ENCODE measurements at regions not wholly inside any gene's neighbourhood (a gene's known extent, or its start where the extent isn't known, plus 50 kb on each side); places are given as distances from the start of the nearest gene placed in this dataset.
"Not testable (repeated sequence)": the region's sequence is repeated elsewhere in the genome, so short reads cannot be mapped to it uniquely, and the experiment has no call there.

- H3K4me1 Mint-ChIP-seq (ENCODE audit: low read depth in 2 of 2): no peaks in the 10 kb centered on the region
- no peak for ATAC-seq
- no peak overlapping the region for H3K4me3 Mint-ChIP-seq
- H3K9me3 Mint-ChIP-seq: peaks cover 3% of the 10 kb centered on the region
- no peaks in the 10 kb centered on the region for H3K36me3 Mint-ChIP-seq
- no peak overlapping the region for H3K27ac Mint-ChIP-seq
- no peak for DNase-seq (ENCODE audit: low spot score)
- H3K27me3 Mint-ChIP-seq: peaks cover 4 to 16% of the 10 kb centered on the region in 2 donors
Measured at GRCh38 chr10:121137533-121137932, 286.4 kb downstream of the WDR11 start.

- no peak overlapping the region for H3K27ac Mint-ChIP-seq
Measured at GRCh38 chr10:121138112-121138860, 287.1 kb downstream of the WDR11 start.

GRCh38 chr10:121138918-121139317 is 287.8 kb downstream of the WDR11 start:
- ATAC-seq: no peak
- Mint-ChIP-seq H3K4me1 (ENCODE audit: low read depth in 2 of 2) (no peaks in the 10 kb centered on the region), H3K27me3 (peaks cover 4 to 23% of the 10 kb centered on the region in 2 donors), H3K27ac (no peak overlapping the region), H3K4me3 (no peak overlapping the region), H3K9me3 (peaks cover 8% of the 10 kb centered on the region), H3K36me3 (no peaks in the 10 kb centered on the region)
- no peak for DNase-seq (ENCODE audit: low spot score)

More at GRCh38 chr10:121138112-121138860, 287.1 kb downstream of the WDR11 start:
- Mint-ChIP-seq H3K4me3 (no peak overlapping the region), H3K27me3 (peaks cover 4 to 23% of the 10 kb centered on the region in 2 donors), H3K36me3 (no peaks in the 10 kb centered on the region), H3K4me1 (ENCODE audit: low read depth in 2 of 2) (no peaks in the 10 kb centered on the region), H3K9me3 (peaks cover 8% of the 10 kb centered on the region)
- DNase-seq (ENCODE audit: low spot score) (no peak), ATAC-seq (no peak)

- ATAC-seq; H3K27ac Mint-ChIP-seq; DNase-seq (ENCODE audit: low spot score); H3K4me3 Mint-ChIP-seq; H3K4me1 Mint-ChIP-seq (ENCODE audit: low read depth in 2 of 2): not testable (repeated sequence)
- H3K36me3 Mint-ChIP-seq: peaks cover 13% of the 10 kb centered on the region
- peaks cover 2 to 17% of the 10 kb centered on the region in 2 donors for H3K27me3 Mint-ChIP-seq
- peaks cover 21% of the 10 kb centered on the region for H3K9me3 Mint-ChIP-seq
Measured at GRCh38 chr10:121145802-121146395, 294.7 kb downstream of the WDR11 start.

- Mint-ChIP-seq H3K27me3 (peaks cover 7 to 29% of the 10 kb centered on the region in 2 donors), H3K4me1 (ENCODE audit: low read depth in 2 of 2) (no peaks in the 10 kb centered on the region), H3K9me3 (peaks cover 19% of the 10 kb centered on the region), H3K36me3 (peaks cover 13% of the 10 kb centered on the region), H3K27ac (no peak overlapping the region), H3K4me3 (no peak overlapping the region)
- ATAC-seq: no peak
- DNase-seq (ENCODE audit: low spot score): no peak
Measured at GRCh38 chr10:121148921-121149320, 297.8 kb downstream of the WDR11 start.

GRCh38 chr10:121152033-121152432 is 300.9 kb downstream of the WDR11 start:
- DNase-seq (ENCODE audit: low spot score) (no peak), ATAC-seq (no peak)
- H3K4me3 Mint-ChIP-seq: no peak overlapping the region
- H3K36me3 Mint-ChIP-seq: no peaks in the 10 kb centered on the region
- peaks cover 5 to 21% of the 10 kb centered on the region in 2 donors for H3K27me3 Mint-ChIP-seq
- H3K27ac Mint-ChIP-seq: no peak overlapping the region
- peaks cover 6% of the 10 kb centered on the region for H3K9me3 Mint-ChIP-seq
- H3K4me1 Mint-ChIP-seq (ENCODE audit: low read depth in 2 of 2): no peaks in the 10 kb centered on the region

GRCh38 chr10:121152935-121153334 is 301.8 kb downstream of the WDR11 start:
- Mint-ChIP-seq H3K27me3 (peaks cover 5 to 19% of the 10 kb centered on the region in 2 donors), H3K9me3 (peaks cover 6% of the 10 kb centered on the region), H3K4me3 (no peak overlapping the region), H3K4me1 (ENCODE audit: low read depth in 2 of 2) (no peaks in the 10 kb centered on the region), H3K36me3 (no peaks in the 10 kb centered on the region), H3K27ac (no peak overlapping the region)
- ATAC-seq (no peak), DNase-seq (ENCODE audit: low spot score) (no peak)

GRCh38 chr10:121154310-121154709 is 303.1 kb downstream of the WDR11 start:
- Mint-ChIP-seq H3K4me1 (ENCODE audit: low read depth in 2 of 2) (no peaks in the 10 kb centered on the region), H3K27me3 (peaks cover 8 to 19% of the 10 kb centered on the region in 2 donors), H3K27ac (no peak overlapping the region), H3K36me3 (no peaks in the 10 kb centered on the region), H3K9me3 (peaks cover 6% of the 10 kb centered on the region), H3K4me3 (no peak overlapping the region)
- ATAC-seq: no peak
- DNase-seq (ENCODE audit: low spot score): no peak

GRCh38 chr10:121154846-121155245 is 303.7 kb downstream of the WDR11 start:
- Mint-ChIP-seq H3K36me3 (no peaks in the 10 kb centered on the region), H3K27me3 (peaks cover 8 to 19% of the 10 kb centered on the region in 2 donors), H3K9me3 (peaks cover 6% of the 10 kb centered on the region), H3K27ac (no peak overlapping the region), H3K4me3 (no peak overlapping the region), H3K4me1 (ENCODE audit: low read depth in 2 of 2) (no peaks in the 10 kb centered on the region)
- ATAC-seq (no peak), DNase-seq (ENCODE audit: low spot score) (no peak)

GRCh38 chr10:121155742-121156474 is 304.7 kb downstream of the WDR11 start:
- DNase-seq (ENCODE audit: low spot score) (no peak), ATAC-seq (no peak)
- Mint-ChIP-seq H3K27ac (no peak overlapping the region), H3K36me3 (no peaks in the 10 kb centered on the region), H3K9me3 (peaks cover 6% of the 10 kb centered on the region), H3K4me3 (no peak overlapping the region), H3K27me3 (peaks cover 8 to 19% of the 10 kb centered on the region in 2 donors), H3K4me1 (ENCODE audit: low read depth in 2 of 2) (no peaks in the 10 kb centered on the region)

GRCh38 chr10:121157998-121158397 is 306.8 kb downstream of the WDR11 start:
- ATAC-seq (no peak), DNase-seq (ENCODE audit: low spot score) (no peak)
- Mint-ChIP-seq H3K9me3 (peaks cover 2% of the 10 kb centered on the region), H3K4me3 (no peak overlapping the region), H3K27ac (no peak overlapping the region), H3K27me3 (peaks cover 3 to 9% of the 10 kb centered on the region in 2 donors), H3K36me3 (no peaks in the 10 kb centered on the region), H3K4me1 (ENCODE audit: low read depth in 2 of 2) (no peaks in the 10 kb centered on the region)

- Mint-ChIP-seq H3K27me3 (peaks cover 3 to 7% of the 10 kb centered on the region in 2 donors), H3K36me3 (no peaks in the 10 kb centered on the region), H3K4me1 (ENCODE audit: low read depth in 2 of 2) (no peaks in the 10 kb centered on the region), H3K4me3 (no peak overlapping the region), H3K27ac (no peak overlapping the region), H3K9me3 (peaks cover 4% of the 10 kb centered on the region)
- ATAC-seq: no peak
- no peak for DNase-seq (ENCODE audit: low spot score)
Measured at GRCh38 chr10:121158988-121159579, 307.9 kb downstream of the WDR11 start.

GRCh38 chr10:121159670-121160069 is 308.5 kb downstream of the WDR11 start:
- Mint-ChIP-seq H3K27me3 (peaks cover 3 to 7% of the 10 kb centered on the region in 2 donors), H3K4me3 (no peak overlapping the region), H3K36me3 (no peaks in the 10 kb centered on the region), H3K4me1 (ENCODE audit: low read depth in 2 of 2) (no peaks in the 10 kb centered on the region), H3K9me3 (peaks cover 4% of the 10 kb centered on the region), H3K27ac (no peak overlapping the region)
- peak in 1 of 2 donors; percentile 68 for ATAC-seq
- no peak for DNase-seq (ENCODE audit: low spot score)

Data from natural killer cell treated with Interleukin-12 subunit alpha and Interleukin-12 subunit beta and Interleukin-15 and Interleukin-18, amount 100 ng/mL, for 72 hours (primary cell).